ENCODE measurements at regions not wholly inside any gene's neighbourhood (a gene's known extent, or its start where the extent isn't known, plus 50 kb on each side); places are given as distances from the start of the nearest gene placed in this dataset.

- no peak for TF ChIP-seq FOXM1 (IDR thresholded peaks at IDR 0.05; ENCODE audit: low read depth)
- no peak for TF ChIP-seq FOXM1 (CRISPR knock-in tag; IDR thresholded peaks at IDR 0.05; ENCODE audit: low read depth)
- TF ChIP-seq ZNF589 (CRISPR knock-in tag; IDR thresholded peaks at IDR 0.05; ENCODE audit: low read depth): no peak
- no peak for TF ChIP-seq ZFP30 (CRISPR knock-in tag; IDR thresholded peaks at IDR 0.05; ENCODE audit: borderline replicate concordance)
- no peak for TF ChIP-seq GTF2F1 (IDR thresholded peaks at IDR 0.05; ENCODE audit: low read depth, low read length)
- TF ChIP-seq HDGF (IDR thresholded peaks at IDR 0.05): no peak
- no peak for TF ChIP-seq PCBP1 (IDR thresholded peaks at IDR 0.05; ENCODE audit: low read depth, low read length, poor library complexity, severe bottlenecking)
- TF ChIP-seq HDAC6 (IDR thresholded peaks at IDR 0.05; ENCODE audit: low read depth, low read length): no peak
- no peak for TF ChIP-seq ELK1 (CRISPR knock-in tag; IDR thresholded peaks at IDR 0.05)
- TF ChIP-seq RBM14 (IDR thresholded peaks at IDR 0.05; ENCODE audit: borderline replicate concordance, insufficient read depth, low read depth, low read length): no peak
- TF ChIP-seq ZHX1 (conservative IDR thresholded peaks at IDR 0.05; ENCODE audit: low read length): no peak
Measured at GRCh38 chr6:6922166-6922565, 185.6 kb upstream of the RREB1 start (continued).

All from K562 (cell line).